Lower lobe of right lung (tissue), 2 donors: ENCODE measurements at regions not wholly inside any gene's neighbourhood (a gene's known extent, or its start where the extent isn't known, plus 50 kb on each side); places are given as distances from the start of the nearest gene placed in this dataset.

Experiments
- ATAC-seq, 2 donors: fragments of 200-7000 bp; cut with Tn5 transposase; one replicate each; pipeline ENCODE4 v1.9.1; 2020 to 2022; ENCODE audit warnings: mild to moderate bottlenecking in 2 of 2, moderate library complexity in 2 of 2
- DNase-seq: peaks from one replicate; pipeline ENCODE4 v3.0.0-alpha.2; 2020
- H3K27ac ChIP-seq: fragments of 200-600 bp; one replicate; pipeline ENCODE4 v1.8.0; 2022
- H3K27me3 ChIP-seq: fragments of 200-600 bp; one replicate; pipeline ENCODE4 v1.8.0; 2022; ENCODE audit warnings: low read depth
- H3K36me3 ChIP-seq: fragments of 200-600 bp; one replicate; pipeline ENCODE4 v1.8.0; 2022; ENCODE audit warnings: mild to moderate bottlenecking
- H3K4me1 ChIP-seq: fragments of 200-600 bp; one replicate; pipeline ENCODE4 v1.8.0; 2022
- H3K4me3 ChIP-seq: fragments of 200-600 bp; one replicate; pipeline ENCODE4 v1.8.0; 2022; ENCODE audit warnings: mild to moderate bottlenecking
- H3K9me3 ChIP-seq: fragments of 200-600 bp; one replicate; pipeline ENCODE4 v1.8.0; 2022
- CTCF ChIP-seq: fragments of 200-600 bp; IDR thresholded peaks from one replicate; pipeline ENCODE4 v1.8.0; 2022; ENCODE audit warnings: antibody characterized with exemption, mild to moderate bottlenecking
- intact Hi-C: fragments of 100-400 bp; cut with DNase I; formaldehyde crosslinking; loops from one replicate; pipeline ENCODE4 v1.11.0; 2022
- donor health status: DM: no; HTN: yes; CAD: no; lungs with severe emphysema.

DNA sequence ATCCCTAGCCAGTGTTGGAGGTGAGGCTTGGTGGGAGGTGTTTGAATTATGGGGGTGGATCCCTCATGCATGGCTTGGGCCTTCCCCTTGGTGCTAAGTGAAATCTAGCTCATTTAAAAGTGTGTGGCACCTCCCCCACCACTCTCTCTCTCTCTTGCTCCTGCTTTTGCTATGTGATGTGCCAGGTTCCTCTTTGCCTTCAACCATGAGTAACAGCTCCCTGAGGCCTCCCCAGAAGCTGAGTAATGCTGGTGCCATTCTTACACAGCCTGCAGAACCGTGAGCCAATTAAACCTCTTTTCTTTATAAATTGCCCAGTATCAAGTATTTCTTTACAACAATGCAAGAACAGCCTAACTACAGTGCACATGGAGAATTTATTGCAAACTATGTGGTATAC lies 188.8 kb upstream of the POT1 start:
- Histone ChIP-seq H3K9me3 (no peaks in the 10 kb centered on the region), H3K27me3 (no peaks in the 10 kb centered on the region), H3K4me1 (no peaks in the 10 kb centered on the region), H3K27ac (no peak overlapping the region), H3K36me3 (no peaks in the 10 kb centered on the region), H3K4me3 (no peak overlapping the region)
- ATAC-seq (no peak), DNase-seq (no peak)
- intact Hi-C loops = no loop called here
- no peak for TF ChIP-seq CTCF

DNA sequence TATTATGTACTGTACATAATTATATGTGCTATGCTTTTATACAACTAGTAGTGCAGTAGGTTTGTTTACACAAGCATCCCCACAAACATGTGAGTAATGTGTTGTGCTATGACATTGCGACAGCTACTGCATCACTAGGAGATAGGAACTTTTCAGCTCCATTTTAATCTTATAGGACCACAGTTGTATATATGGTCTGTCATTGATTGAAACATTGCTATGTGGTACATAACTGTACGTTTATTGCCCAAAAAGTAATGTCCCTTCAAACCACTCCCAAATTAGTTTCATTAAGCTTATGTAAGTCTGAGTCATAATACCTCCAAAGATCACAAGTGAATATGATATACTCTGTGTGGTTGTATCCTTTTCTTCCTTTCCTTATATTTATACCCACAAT lies 183.2 kb upstream of the POT1 start:
- intact Hi-C loops = no loop called here
- Histone ChIP-seq H3K4me1 (no peaks in the 10 kb centered on the region), H3K27me3 (no peaks in the 10 kb centered on the region), H3K27ac (no peak overlapping the region), H3K4me3 (no peak overlapping the region), H3K9me3 (peaks cover 7% of the 10 kb centered on the region), H3K36me3 (no peaks in the 10 kb centered on the region)
- no peak for TF ChIP-seq CTCF
- DNase-seq (no peak), ATAC-seq (no peak)

- DNase-seq (no peak), ATAC-seq (no peak)
- intact Hi-C loops = no loop called here
- H3K4me1 ChIP-seq = no peaks in the 10 kb centered on the region
- H3K27me3 ChIP-seq = no peaks in the 10 kb centered on the region
- H3K4me3 ChIP-seq = no peak overlapping the region
- H3K9me3 ChIP-seq = no peaks in the 10 kb centered on the region
- TF ChIP-seq CTCF = no peak
- H3K27ac ChIP-seq = no peak overlapping the region
- no peaks in the 10 kb centered on the region for H3K36me3 ChIP-seq
Measured at GRCh38 chr7:125099519-125099918, 169.9 kb upstream of the POT1 start.

GRCh38 chr7:125098377-125098970 lies 168.8 kb upstream of the POT1 start:
- no peaks in the 10 kb centered on the region for H3K9me3 ChIP-seq
- no peaks in the 10 kb centered on the region for H3K36me3 ChIP-seq
- no peaks in the 10 kb centered on the region for H3K4me1 ChIP-seq
- DNase-seq = no peak
- TF ChIP-seq CTCF = no peak
- ATAC-seq = no peak
- no peak overlapping the region for H3K4me3 ChIP-seq
- no peaks in the 10 kb centered on the region for H3K27me3 ChIP-seq
- no peak overlapping the region for H3K27ac ChIP-seq
- intact Hi-C loops = no loop called here

GRCh38 chr7:125090596-125090995 lies 161.0 kb upstream of the POT1 start:
- Histone ChIP-seq H3K9me3 (no peaks in the 10 kb centered on the region), H3K4me1 (no peaks in the 10 kb centered on the region), H3K36me3 (no peaks in the 10 kb centered on the region), H3K4me3 (no peak overlapping the region), H3K27ac (no peak overlapping the region), H3K27me3 (no peaks in the 10 kb centered on the region)
- no peak for TF ChIP-seq CTCF
- no peak for DNase-seq
- no peak for ATAC-seq
- intact Hi-C loops = no loop called here

GRCh38 chr7:125089171-125089570 lies 159.5 kb upstream of the POT1 start:
- no peaks in the 10 kb centered on the region for H3K36me3 ChIP-seq
- H3K27ac ChIP-seq = no peak overlapping the region
- ATAC-seq (no peak), DNase-seq (no peak)
- no peak overlapping the region for H3K4me3 ChIP-seq
- H3K9me3 ChIP-seq = no peaks in the 10 kb centered on the region
- H3K27me3 ChIP-seq = no peaks in the 10 kb centered on the region
- intact Hi-C loops = no loop called here
- no peak for TF ChIP-seq CTCF
- no peaks in the 10 kb centered on the region for H3K4me1 ChIP-seq
